ENCODE measurements at regions not wholly inside any gene's neighbourhood (a gene's known extent, or its start where the extent isn't known, plus 50 kb on each side); places are given as distances from the start of the nearest gene placed in this dataset.

GRCh38 chr16:88325087-88325750 lies 57.5 kb upstream of the ZNF469 start:
- TF ChIP-seq POLR2A (IDR thresholded peaks at IDR 0.05) (no peak), EP300 (IDR thresholded peaks at IDR 0.05) (no peak), CTCF (IDR thresholded peaks at IDR 0.05) (no peak)
- H3K27me3 ChIP-seq: no peaks in the 10 kb centered on the region
- H3K36me3 ChIP-seq: no peaks in the 10 kb centered on the region
- H3K27ac ChIP-seq: no peak overlapping the region
- no peak for DNase-seq (ENCODE audit: low spot score in 2 of 2)
- no peak overlapping the region for H3K4me3 ChIP-seq
- peaks cover 0 to 12% (median 0%) of the 10 kb centered on the region in 4 donors for H3K9me3 ChIP-seq
- WGBS, 2 donors: 87 to 94% methylated on average over 12 to 15 of the region's 15 CpGs
- H3K4me1 ChIP-seq: no peaks in the 10 kb centered on the region

- Histone ChIP-seq H3K4me1 (no peaks in the 10 kb centered on the region), H3K36me3 (no peaks in the 10 kb centered on the region), H3K4me3 (no peak overlapping the region), H3K27me3 (no peaks in the 10 kb centered on the region), H3K27ac (no peak overlapping the region), H3K9me3 (peaks cover 0 to 10% (median 0%) of the 10 kb centered on the region in 4 donors)
- no peak for DNase-seq (ENCODE audit: low spot score in 2 of 2)
- WGBS, 2 donors: 79 to 82% methylated on average over 3 of the region's 3 CpGs
- TF ChIP-seq POLR2A (IDR thresholded peaks at IDR 0.05) (no peak), CTCF (IDR thresholded peaks at IDR 0.05) (no peak), EP300 (IDR thresholded peaks at IDR 0.05) (no peak)
Measured at GRCh38 chr16:88325976-88326375, 56.8 kb upstream of the ZNF469 start.

- 95% methylated on average over 22 to 26 of the region's 28 CpGs for WGBS, 2 donors
- H3K27me3 ChIP-seq: no peaks in the 10 kb centered on the region
- H3K4me1 ChIP-seq: no peaks in the 10 kb centered on the region
- peaks cover 0 to 6% (median 0%) of the 10 kb centered on the region in 4 donors for H3K9me3 ChIP-seq
- no peak for DNase-seq (ENCODE audit: low spot score in 2 of 2)
- H3K4me3 ChIP-seq: no peak overlapping the region
- no peaks in the 10 kb centered on the region for H3K36me3 ChIP-seq
- no peak overlapping the region for H3K27ac ChIP-seq
- no peak for TF ChIP-seq EP300 (IDR thresholded peaks at IDR 0.05)
- TF ChIP-seq CTCF (IDR thresholded peaks at IDR 0.05): no peak
- no peak for TF ChIP-seq POLR2A (IDR thresholded peaks at IDR 0.05)
Measured at GRCh38 chr16:88326611-88327485, 55.9 kb upstream of the ZNF469 start.

- WGBS, 2 donors: 81 to 86% methylated on average over 35 to 36 of the region's 36 CpGs
- H3K27ac ChIP-seq: no peak overlapping the region
- H3K36me3 ChIP-seq: no peaks in the 10 kb centered on the region
- no peaks in the 10 kb centered on the region for H3K27me3 ChIP-seq
- no peak overlapping the region for H3K4me3 ChIP-seq
- no peak for TF ChIP-seq POLR2A (IDR thresholded peaks at IDR 0.05)
- TF ChIP-seq CTCF (IDR thresholded peaks at IDR 0.05): no peak
- no peak for TF ChIP-seq EP300 (IDR thresholded peaks at IDR 0.05)
- peaks cover 0 to 6% (median 0%) of the 10 kb centered on the region in 4 donors for H3K9me3 ChIP-seq
- peaks cover 0 to 8% (median 0%) of the 10 kb centered on the region in 4 donors for H3K4me1 ChIP-seq
- DNase-seq (ENCODE audit: low spot score in 2 of 2): no peak
Measured at GRCh38 chr16:88327561-88328312, 55.0 kb upstream of the ZNF469 start.
